HEK293 (cell line): ENCODE measurements at regions not wholly inside any gene's neighbourhood (a gene's known extent, or its start where the extent isn't known, plus 50 kb on each side); places are given as distances from the start of the nearest gene placed in this dataset.

Source experiments
- CTCF ChIA-PET: fragments of 350-600 bp; formaldehyde crosslinking; extraction: SDS; loops from one replicate; lab custom pipeline; 2021; ENCODE audit warnings: antibody characterized with exemption; lab: Yijun Ruan, JAX
- POLR2A ChIA-PET: fragments of 300-600 bp; formaldehyde crosslinking; extraction: SDS; loops from one replicate; lab custom pipeline; 2020; ENCODE audit warnings: antibody characterized with exemption, inconsistent platforms; lab: Yijun Ruan, JAX
- H3K27ac ChIP-seq: fragments of 200-500 bp; sonication (Bioruptor generic); 2 replicates; pipeline ENCODE4 v1.5.1; 2014; ENCODE audit warnings: low read depth, low read length, control low read depth, inconsistent platforms; ENCODE audit errors: extremely low read depth
- H3K36me3 ChIP-seq, 2 experiments: fragments of 200-500 bp in 1 of 2; sonication (Bioruptor generic) in 1 of 2; 1 replicate in 1 of 2; 2 replicates in 1 of 2; pipeline ENCODE4 v1.5.1; 2014 to 2017; ENCODE audit warnings: inconsistent platforms in 2 of 2, low read length in 2 of 2; ENCODE audit not compliant: control insufficient read depth in 2 of 2, insufficient read depth in 1 of 2
- H3K4me1 ChIP-seq: fragments of 200-500 bp; sonication (Bioruptor generic); 2 replicates; pipeline ENCODE4 v1.5.1; 2014; ENCODE audit warnings: mild to moderate bottlenecking, low read length, inconsistent platforms; ENCODE audit not compliant: control insufficient read depth, insufficient read depth
- H3K4me3 ChIP-seq: 2 replicates; pipeline ENCODE4 v1.5.1; 2011; ENCODE audit warnings: low read depth, mild to moderate bottlenecking, control low read depth, low read length, moderate library complexity
- H3K9me3 ChIP-seq: fragments of 200-500 bp; sonication (Bioruptor generic); 2 replicates; pipeline ENCODE4 v1.5.1; 2014; ENCODE audit warnings: low read depth, low read length, inconsistent platforms; ENCODE audit not compliant: control insufficient read depth, insufficient read depth
- GLI2 ChIP-seq: fragments of 450-650 bp; formaldehyde crosslinking; IDR thresholded peaks from 2 replicates; pipeline ENCODE4; 2017; ENCODE audit warnings: missing biosample characterization, missing genetic modification characterization, low read depth, borderline replicate concordance
- MEIS1 ChIP-seq: sonication (generic); formaldehyde crosslinking; IDR thresholded peaks from 2 replicates; pipeline ENCODE4 v1.8.1; 2022; ENCODE audit warnings: missing genetic modification reagents, mild to moderate bottlenecking, borderline replicate concordance
- ZFP41 ChIP-seq: fragments of 450-650 bp; formaldehyde crosslinking; IDR thresholded peaks from 2 replicates; pipeline ENCODE4 v1.5.1; 2016; ENCODE audit warnings: missing biosample characterization, missing genetic modification characterization, borderline replicate concordance
- ZNF138 ChIP-seq: fragments of 450-650 bp; formaldehyde crosslinking; IDR thresholded peaks from 2 replicates; pipeline ENCODE4 v1.5.1; 2016; ENCODE audit warnings: missing biosample characterization, missing genetic modification characterization, borderline replicate concordance
- ZNF140 ChIP-seq: fragments of 450-650 bp; formaldehyde crosslinking; IDR thresholded peaks from 2 replicates; pipeline ENCODE4 v1.5.1; 2016; ENCODE audit warnings: missing biosample characterization, missing genetic modification characterization
- ZNF221 ChIP-seq: fragments of 450-650 bp; formaldehyde crosslinking; IDR thresholded peaks from 2 replicates; pipeline ENCODE4 v1.5.1; 2017; ENCODE audit warnings: missing biosample characterization, missing genetic modification characterization, borderline replicate concordance
- ZNF324 ChIP-seq: fragments of 450-650 bp; formaldehyde crosslinking; IDR thresholded peaks from 2 replicates; pipeline ENCODE4 v1.5.1; 2016; ENCODE audit warnings: missing biosample characterization, missing genetic modification characterization
- ZNF391 ChIP-seq: fragments of 450-650 bp; formaldehyde crosslinking; IDR thresholded peaks from 2 replicates; pipeline ENCODE4 v1.5.1; 2016; ENCODE audit warnings: low read depth, missing biosample characterization, missing genetic modification characterization, borderline replicate concordance
- ZNF548 ChIP-seq: fragments of 450-650 bp; formaldehyde crosslinking; IDR thresholded peaks from 2 replicates; pipeline ENCODE4 v1.5.1; 2016; ENCODE audit warnings: missing biosample characterization, missing genetic modification characterization
- ZNF558 ChIP-seq: fragments of 450-650 bp; formaldehyde crosslinking; IDR thresholded peaks from 2 replicates; pipeline ENCODE4 v1.5.1; 2016; ENCODE audit warnings: missing biosample characterization, missing genetic modification characterization
- ZNF560 ChIP-seq: fragments of 450-650 bp; formaldehyde crosslinking; IDR thresholded peaks from 2 replicates; pipeline ENCODE4 v1.5.1; 2017; ENCODE audit warnings: missing biosample characterization, missing genetic modification characterization, borderline replicate concordance
- ZNF654 ChIP-seq: fragments of 450-650 bp; formaldehyde crosslinking; IDR thresholded peaks from 2 replicates; pipeline ENCODE4 v1.5.1; 2016; ENCODE audit warnings: low read depth, missing biosample characterization, missing genetic modification characterization
- ZNF76 ChIP-seq: fragments of 450-650 bp; formaldehyde crosslinking; IDR thresholded peaks from 2 replicates; pipeline ENCODE4; 2016; ENCODE audit warnings: low read depth, missing biosample characterization, missing genetic modification characterization, borderline replicate concordance
- ZNF792 ChIP-seq: fragments of 450-650 bp; formaldehyde crosslinking; IDR thresholded peaks from 2 replicates; pipeline ENCODE4 v1.5.1; 2016; ENCODE audit warnings: missing biosample characterization, missing genetic modification characterization
- ZNF837 ChIP-seq: fragments of 450-650 bp; formaldehyde crosslinking; IDR thresholded peaks from 2 replicates; pipeline ENCODE4 v1.5.1; 2016; ENCODE audit warnings: missing biosample characterization, missing genetic modification characterization
- ZXDB ChIP-seq: fragments of 450-650 bp; formaldehyde crosslinking; IDR thresholded peaks from 2 replicates; pipeline ENCODE4 v1.5.1; 2016; ENCODE audit warnings: missing biosample characterization, missing genetic modification characterization
- TF ChIP-seq, protein P1 (sequence below): fragments of 450-650 bp; formaldehyde crosslinking; IDR thresholded peaks from 2 replicates; pipeline ENCODE4 v1.5.1; 2016; ENCODE audit warnings: missing biosample characterization, missing genetic modification characterization
- TF ChIP-seq, protein P2 (sequence below): fragments of 450-650 bp; formaldehyde crosslinking; IDR thresholded peaks from 2 replicates; pipeline ENCODE4 v1.5.1; 2016; ENCODE audit warnings: missing biosample characterization, missing genetic modification characterization
- TF ChIP-seq, protein P3 (sequence below): fragments of 450-650 bp; formaldehyde crosslinking; IDR thresholded peaks from 2 replicates; pipeline ENCODE4 v1.5.1; 2016; ENCODE audit warnings: missing biosample characterization, missing genetic modification characterization
- TF ChIP-seq, protein P4 (sequence below): fragments of 450-650 bp; formaldehyde crosslinking; IDR thresholded peaks from 2 replicates; pipeline ENCODE4 v1.5.1; 2016; ENCODE audit warnings: missing biosample characterization, missing genetic modification characterization

DNA sequence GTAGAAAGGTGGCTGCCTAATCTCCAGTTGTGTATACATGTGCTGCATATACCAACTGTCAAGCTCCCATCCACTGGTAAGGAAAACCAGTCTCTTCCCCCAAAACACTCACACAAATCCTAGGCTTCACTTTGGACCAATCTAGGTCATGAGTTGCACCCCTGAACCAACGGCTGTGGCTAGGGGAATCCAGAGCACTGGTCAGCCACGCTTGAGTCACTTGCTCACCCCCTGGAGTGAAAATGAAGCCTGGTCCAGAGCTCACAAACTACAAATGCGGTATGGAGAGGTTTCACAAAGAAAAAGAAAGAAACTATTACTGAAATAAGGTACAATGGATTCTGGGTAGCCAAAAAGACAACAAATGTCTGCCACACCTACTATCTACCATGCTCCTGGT lies 66.1 kb upstream of the NLK start:
- Histone ChIP-seq H3K9me3 (no peaks in the 10 kb centered on the region), H3K4me1 (no peaks in the 10 kb centered on the region), H3K27ac (no peak overlapping the region), H3K4me3 (no peak overlapping the region), H3K36me3 (no peaks in the 10 kb centered on the region)
- ChIA-PET POLR2A (no interaction called here), CTCF (interaction anchor here (0.6 to 0.9 kb wide), 2 partner anchors 81 to 321 kb away, joined by 3 to 5 read pairs; no protein-coding TSS in a partner anchor)
- TF ChIP-seq ZNF837 (tag by site-specific recombination), result no peak
- TF ChIP-seq, protein P1, sequence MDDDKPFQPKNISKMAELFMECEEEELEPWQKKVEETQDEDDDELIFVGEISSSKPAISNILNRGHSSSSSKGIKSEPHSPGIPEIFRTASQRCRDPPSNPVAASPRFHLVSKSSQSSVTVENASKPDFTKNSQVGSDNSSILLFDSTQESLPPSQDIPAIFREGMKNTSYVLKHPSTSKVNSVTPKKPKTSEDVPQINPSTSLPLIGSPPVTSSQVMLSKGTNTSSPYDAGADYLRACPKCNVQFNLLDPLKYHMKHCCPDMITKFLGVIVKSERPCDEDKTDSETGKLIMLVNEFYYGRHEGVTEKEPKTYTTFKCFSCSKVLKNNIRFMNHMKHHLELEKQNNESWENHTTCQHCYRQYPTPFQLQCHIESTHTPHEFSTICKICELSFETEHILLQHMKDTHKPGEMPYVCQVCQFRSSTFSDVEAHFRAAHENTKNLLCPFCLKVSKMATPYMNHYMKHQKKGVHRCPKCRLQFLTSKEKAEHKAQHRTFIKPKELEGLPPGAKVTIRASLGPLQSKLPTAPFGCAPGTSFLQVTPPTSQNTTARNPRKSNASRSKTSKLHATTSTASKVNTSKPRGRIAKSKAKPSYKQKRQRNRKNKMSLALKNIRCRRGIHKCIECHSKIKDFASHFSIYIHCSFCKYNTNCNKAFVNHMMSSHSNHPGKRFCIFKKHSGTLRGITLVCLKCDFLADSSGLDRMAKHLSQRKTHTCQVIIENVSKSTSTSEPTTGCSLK (tag by site-specific recombination), result no peak
- TF ChIP-seq ZNF138 (tag by site-specific recombination), result no peak
- no peak for TF ChIP-seq ZNF548
- TF ChIP-seq ZNF221 (tag by site-specific recombination), result no peak
- no peak for TF ChIP-seq ZNF654 (tag by site-specific recombination)
- no peak for TF ChIP-seq ZFP41 (tag by site-specific recombination)
- TF ChIP-seq, protein P2, sequence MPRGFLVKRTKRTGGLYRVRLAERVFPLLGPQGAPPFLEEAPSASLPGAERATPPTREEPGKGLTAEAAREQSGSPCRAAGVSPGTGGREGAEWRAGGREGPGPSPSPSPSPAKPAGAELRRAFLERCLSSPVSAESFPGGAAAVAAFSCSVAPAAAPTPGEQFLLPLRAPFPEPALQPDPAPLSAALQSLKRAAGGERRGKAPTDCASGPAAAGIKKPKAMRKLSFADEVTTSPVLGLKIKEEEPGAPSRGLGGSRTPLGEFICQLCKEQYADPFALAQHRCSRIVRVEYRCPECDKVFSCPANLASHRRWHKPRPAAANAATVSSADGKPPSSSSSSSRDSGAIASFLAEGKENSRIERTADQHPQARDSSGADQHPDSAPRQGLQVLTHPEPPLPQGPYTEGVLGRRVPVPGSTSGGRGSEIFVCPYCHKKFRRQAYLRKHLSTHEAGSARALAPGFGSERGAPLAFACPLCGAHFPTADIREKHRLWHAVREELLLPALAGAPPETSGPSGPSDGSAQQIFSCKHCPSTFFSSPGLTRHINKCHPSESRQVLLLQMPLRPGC, result no peak
- TF ChIP-seq ZNF558 (tag by site-specific recombination), result no peak
- TF ChIP-seq ZNF792 (tag by site-specific recombination), result no peak
- no peak for TF ChIP-seq ZNF76 (tag by site-specific recombination)
- TF ChIP-seq MEIS1, result no peak
- TF ChIP-seq ZXDB (tag by site-specific recombination), result no peak
- TF ChIP-seq, protein P3, sequence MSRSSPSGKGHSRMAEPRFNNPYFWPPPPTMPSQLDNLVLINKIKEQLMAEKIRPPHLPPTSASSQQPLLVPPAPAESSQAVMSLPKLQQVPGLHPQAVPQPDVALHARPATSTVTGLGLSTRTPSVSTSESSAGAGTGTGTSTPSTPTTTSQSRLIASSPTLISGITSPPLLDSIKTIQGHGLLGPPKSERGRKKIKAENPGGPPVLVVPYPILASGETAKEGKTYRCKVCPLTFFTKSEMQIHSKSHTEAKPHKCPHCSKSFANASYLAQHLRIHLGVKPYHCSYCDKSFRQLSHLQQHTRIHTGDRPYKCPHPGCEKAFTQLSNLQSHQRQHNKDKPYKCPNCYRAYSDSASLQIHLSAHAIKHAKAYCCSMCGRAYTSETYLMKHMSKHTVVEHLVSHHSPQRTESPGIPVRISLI (tag by site-specific recombination), result no peak
- TF ChIP-seq ZNF560, result no peak
- no peak for TF ChIP-seq ZNF324 (tag by site-specific recombination)
- no peak for TF ChIP-seq ZNF140 (tag by site-specific recombination)
- TF ChIP-seq, protein P4, sequence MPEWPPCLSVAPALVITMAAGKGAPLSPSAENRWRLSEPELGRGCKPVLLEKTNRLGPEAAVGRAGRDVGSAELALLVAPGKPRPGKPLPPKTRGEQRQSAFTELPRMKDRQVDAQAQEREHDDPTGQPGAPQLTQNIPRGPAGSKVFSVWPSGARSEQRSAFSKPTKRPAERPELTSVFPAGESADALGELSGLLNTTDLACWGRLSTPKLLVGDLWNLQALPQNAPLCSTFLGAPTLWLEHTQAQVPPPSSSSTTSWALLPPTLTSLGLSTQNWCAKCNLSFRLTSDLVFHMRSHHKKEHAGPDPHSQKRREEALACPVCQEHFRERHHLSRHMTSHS (tag by site-specific recombination), result no peak
- TF ChIP-seq GLI2 (tag by site-specific recombination), result no peak
- TF ChIP-seq ZNF391 (tag by site-specific recombination), result no peak
